D341Med (cell line): ENCODE measurements at regions not wholly inside any gene's neighbourhood (a gene's known extent, or its start where the extent isn't known, plus 50 kb on each side); places are given as distances from the start of the nearest gene placed in this dataset.

Experiments
- DNase-seq: peaks from one replicate; pipeline ENCODE4 v3.0.0; 2012; ENCODE audit warnings: low spot score

DNA sequence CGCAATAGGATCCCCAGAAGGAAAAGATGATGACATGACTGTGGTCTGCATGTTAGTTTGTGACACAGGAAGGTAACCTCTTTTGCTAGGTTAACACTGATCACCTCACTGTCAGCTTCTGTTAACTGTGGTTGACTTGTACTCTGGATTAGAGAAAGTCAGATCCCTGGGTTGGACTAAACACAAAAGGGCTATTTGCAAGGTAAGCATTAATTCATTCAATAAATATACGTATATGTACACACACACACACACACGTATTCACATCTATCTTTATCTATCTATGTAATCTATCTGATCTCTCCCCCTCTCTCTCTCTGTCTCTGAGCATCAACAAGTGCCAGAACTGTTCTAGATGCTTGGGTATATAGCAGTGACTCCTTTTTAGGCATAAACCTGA is 136.1 kb upstream of the SNX19 start:
- DNase-seq: no peak

DNA sequence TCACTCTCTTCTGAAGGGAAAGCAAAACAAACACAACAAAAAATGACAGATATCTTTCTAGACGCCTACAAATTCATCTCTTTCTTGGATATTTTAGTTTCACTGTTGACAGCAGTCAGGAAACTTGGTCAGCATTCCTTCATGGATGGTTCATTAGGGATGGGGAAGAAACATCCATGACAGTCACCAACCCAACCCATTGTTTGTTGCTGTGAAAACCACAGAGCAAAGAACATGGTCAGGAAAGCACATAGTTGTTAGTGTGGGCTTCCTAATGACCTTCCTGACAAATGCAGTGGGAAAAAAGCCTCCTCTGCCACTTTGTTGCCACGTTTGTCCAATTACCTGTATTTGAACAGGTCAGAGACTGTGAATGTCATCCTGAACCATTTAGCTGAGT is 139.8 kb upstream of the SNX19 start:
- no peak for DNase-seq

DNA sequence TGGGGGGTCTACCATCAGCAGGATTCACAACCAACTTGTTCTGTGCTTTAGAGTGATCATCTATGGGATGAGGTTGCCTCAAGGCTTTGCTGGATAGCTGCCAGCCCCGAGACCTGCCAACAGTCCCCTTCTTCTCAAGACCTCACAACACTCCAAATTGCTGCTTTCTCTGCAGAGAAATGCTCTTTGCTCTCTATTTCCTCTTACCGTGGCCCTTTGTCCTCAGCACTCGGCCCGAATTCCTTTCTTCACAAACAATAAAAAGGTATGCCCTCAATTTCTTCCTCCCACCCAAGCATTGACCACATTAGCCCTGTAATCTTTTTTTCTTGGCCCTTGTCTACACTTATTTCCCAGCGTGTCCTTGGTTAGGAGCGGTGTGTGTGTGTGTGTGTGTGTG is 147.4 kb upstream of the SNX19 start:
- no peak for DNase-seq

DNA sequence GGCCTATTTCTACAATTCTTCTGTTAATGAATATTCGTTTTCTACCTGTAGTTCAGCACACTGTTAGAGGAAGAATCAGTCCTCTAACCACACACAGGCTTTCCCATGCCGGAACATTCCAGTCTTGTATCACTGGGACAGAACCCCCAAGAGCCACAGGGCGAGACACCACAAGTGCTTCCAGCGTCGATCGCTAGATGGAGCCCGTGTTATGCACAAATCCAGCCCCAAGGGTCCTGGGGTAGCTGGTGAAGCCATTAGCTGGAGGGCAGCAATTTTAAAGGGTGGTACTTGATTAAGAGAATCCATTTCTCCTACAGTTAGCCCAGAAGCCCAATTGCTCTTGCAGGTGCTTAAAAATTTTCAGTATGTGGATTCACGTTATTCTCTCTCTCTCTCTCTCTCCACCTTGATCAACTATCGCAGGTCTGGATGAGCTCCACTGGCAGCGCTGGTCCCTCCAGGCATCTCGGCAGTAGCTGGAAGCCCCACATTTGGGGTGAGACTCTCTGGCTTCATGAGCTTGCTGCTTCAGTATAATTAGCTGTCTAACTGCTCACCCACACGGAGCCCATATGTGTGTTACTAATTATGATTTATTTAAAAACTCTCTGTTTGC is 148.2 kb upstream of the SNX19 start:
- peak; percentile 86 for DNase-seq

DNA sequence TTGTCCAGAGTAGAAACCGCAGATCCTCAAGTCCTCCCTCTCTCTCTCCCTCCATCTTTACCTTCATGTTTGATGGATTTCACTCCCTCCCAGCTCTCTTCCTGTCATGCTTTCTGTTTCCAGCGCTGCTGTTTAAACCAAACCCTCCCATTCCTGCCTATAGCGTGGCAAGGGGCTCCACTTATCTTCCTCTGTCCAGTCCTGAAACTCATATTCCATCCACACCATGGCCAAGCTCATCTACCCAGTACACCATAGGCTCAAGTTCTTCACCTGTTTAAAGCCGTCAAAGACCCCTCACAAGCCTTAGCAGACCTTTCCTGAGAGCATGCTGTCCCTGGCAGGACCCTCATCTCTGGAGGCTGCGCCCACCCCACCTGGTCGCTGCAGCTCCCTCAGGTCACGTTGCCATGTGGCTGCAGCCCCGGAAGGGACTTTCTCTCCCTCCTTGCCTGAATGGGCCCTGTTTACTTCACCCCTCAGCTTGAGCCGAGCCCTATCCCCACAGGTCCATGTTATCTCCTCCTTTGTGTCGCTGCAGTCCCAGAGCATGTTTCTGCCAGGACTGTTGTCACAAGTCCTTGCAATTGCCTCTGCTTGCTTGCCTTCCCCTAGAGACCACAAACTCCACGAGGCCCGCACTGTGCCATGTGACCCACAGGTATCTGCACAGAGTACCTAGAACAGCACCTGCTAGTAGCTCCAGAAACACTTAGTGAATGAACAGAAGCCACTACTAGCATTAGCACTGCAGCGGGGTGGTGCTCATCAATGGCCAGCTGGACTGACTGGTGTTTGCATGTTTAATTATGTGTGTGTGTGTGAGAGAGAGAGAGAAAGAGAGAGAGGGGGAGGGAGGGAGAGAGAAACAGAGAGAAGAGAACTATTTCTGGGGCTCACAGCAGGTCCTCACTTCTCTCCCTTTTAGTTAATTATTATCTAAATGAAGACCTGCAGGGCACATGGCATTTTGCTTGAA is 149.4 kb upstream of the SNX19 start:
- no peak for DNase-seq

DNA sequence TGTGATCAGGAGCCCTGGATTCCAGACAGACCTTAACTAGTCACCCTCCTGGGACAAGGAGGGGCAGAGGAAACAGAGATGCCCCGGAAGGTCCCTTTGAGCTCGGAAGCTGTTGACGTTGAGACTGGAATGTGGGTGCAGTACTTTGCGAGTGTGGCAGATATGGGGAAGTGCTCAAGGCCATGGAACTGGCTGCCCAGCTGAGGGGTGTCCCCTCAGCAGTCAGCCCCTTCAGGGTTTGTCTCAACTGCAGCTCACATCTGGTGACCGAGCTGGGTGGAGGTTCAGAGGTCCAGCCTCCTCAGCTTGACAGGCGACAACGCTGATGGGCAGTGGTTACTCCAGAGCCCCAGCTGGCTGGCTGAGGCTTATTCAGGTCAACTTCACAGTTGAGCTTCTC is 150.3 kb upstream of the SNX19 start:
- DNase-seq: no peak

DNA sequence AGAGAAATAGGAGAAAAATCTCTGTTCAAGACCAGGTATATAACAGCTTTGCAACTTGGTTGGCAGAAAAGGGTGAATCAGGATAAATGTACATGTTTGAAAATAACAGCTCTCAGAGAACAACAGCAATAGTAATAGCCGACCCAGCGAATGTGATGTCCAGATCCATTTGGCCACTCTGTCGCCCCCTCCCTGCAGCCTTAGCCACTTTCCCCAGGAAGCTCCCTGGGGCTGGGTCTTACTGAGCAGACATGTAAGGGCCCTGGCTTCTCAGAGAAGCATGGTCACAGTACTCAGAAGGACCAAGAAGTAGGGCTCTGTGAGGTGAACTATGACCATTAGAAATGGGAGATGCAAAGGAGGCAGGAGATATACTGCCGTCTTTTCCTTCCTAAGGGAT is 154.1 kb upstream of the SNX19 start:
- no peak for DNase-seq

DNA sequence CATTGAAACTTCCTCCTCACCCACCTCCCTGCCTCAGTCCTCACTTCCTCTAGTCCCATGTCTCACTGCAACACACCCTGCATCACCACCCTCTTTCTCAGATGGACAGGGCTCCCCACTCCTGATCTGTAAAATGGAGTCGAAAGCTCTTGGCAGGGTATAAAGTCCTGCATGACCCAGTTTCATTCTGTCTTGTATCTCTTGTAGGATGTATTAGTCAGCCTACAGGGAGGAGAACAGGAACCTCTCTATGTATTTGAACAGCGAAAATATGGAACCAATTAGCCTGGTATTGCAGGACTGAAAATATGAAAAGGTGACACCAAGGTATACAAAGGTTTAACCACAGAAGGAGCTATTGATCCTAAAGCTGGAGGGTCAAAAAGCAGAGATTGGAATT is 156.9 kb upstream of the SNX19 start:
- no peak for DNase-seq

DNA sequence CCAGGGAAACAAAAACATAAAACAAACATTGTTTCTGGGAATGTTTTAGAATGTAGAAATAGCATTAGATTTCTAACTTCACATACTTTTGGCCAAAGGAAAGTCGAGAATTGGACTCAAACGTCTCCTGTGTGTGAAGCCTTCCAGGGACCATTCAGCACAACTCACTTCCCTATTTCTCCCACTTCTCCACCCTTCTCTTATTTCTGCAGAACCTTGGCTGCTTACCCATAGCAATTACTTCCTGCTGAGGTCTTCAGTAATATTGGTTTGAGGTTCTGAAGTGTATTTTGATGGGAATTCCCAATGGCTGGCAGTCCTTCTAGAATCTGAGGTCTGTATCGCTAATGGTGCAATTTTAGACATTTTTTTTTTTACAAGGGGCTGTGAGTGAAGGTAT is 158.3 kb upstream of the SNX19 start:
- DNase-seq: no peak

DNA sequence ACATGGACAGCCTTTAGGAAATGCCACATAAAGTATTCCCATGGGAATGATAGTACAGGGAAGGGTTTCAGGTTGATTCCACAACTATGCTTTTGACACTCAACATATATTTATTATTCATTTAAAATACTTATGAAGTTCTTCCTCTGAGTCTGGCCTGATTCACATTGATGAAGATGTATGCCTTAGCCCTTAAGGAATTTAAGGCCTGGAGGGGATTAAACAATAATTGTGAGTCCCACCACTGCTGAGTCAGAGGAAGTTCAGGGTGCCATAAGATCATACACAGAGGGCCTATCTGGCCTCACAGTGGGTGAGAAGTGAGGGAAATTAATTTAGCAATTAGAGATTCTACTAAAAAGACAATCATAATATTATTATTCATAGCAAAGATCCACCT is 161.1 kb upstream of the SNX19 start:
- no peak for DNase-seq

DNA sequence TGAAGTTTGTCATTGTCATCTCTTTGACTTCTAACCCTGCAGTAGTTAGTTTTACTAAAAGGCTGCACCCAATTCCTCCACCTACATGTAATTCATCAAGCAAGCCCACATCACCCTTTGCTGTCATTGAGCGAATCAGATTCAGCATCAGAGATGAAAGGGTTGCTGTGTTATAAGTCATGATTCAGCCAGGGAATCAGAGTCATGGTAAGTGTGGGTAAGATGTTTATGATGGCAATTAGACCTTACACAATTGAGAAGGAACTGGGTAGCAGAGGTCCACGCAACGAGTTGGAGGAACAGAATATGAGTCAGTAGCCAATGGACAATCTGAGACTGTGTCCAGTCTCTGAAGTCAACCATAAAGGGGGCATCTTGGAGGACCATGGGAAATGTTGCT is 162.8 kb upstream of the SNX19 start:
- no peak for DNase-seq

DNA sequence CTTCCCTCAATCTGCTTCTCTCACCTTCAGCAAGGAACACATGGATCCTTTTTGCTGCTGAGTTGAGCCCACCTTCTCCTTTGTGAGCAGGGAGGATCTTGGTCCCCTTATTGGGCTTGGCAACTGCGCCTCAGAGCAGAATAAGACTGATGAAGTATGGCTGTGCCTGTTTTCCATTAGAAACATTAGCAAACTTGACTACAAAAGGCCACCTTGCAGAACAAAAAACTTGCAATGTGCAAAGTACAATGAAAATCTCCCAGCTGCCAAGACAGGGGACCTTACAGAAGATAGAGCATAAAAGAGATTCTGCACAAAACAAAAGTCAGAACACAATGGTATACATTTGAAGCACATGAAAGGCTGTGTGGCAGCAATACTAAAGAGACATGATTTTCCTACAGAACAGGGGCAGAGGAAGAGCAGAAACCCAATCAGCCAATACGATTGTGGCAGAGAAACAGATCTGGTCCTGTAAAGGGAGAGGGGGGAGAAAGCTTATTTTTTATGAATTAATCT is 173.5 kb upstream of the SNX19 start:
- DNase-seq: no peak

DNA sequence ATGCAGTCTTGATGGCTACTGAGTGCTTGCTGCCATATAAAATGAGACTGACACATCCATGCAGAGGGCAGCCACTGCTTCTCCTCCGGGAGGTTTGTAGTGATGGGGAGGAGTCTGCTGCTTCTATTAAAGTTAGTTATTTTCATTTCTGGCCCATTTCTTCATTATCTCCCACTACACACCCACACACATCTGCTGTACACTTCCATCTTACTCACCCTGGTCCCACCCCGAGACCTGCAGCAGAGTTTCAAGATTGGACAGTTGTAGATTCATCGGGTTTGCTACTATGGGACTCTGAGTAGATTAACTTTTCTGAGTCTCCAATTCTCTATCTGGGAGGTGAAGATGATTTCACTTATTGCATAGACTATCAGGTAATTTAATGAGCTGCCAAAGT is 176.2 kb upstream of the SNX19 start:
- no peak for DNase-seq

DNA sequence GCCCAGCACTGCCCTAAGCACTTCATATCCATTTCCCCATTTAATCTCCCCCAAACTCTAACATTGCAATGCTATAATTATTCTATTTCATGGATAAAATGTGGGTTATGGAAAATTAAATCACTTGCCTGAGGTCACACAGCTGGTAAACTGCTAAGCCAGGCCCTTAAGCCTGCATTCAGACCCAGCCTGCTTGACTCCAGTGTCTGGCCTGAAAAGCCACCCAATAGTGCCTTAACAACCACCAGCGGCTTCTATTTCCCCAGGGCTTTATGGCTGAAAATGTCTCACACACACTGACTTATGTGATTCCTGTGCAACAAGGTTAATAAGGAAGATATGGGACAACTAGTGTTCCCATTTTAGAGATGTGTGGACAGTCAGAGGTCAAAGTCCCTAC is 178.5 kb upstream of the SNX19 start:
- no peak for DNase-seq

DNA sequence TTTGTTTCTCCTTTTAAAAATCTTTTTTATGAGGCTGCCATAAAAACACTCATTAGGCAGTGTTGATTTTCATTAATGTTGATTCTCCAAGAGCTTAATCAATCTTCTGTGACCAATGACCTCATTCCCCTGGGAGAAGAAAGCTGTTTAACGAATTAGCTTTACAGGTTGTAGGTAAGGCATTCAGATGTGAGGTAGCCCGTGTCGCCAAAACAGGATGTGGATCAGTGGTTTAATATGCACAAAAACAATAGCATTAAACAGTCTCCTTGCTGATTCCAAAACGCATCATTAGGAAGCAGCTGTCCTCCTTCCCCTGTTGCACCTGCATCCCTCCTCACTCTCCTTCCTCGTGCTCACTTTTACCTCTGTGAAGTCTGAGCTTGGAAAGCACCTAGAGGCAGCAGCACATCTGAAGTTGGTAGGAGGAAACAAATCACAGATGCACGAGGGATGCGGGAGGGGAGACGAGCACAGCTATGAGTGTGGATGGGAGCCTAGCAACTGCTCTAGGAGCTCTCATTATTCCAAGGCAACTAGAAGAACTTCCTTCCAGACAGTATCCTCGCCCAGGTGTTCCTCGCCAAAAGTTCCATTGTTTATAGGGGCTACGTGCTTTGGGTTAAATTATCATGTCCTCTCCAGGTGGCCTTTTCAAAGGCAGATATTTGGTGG is 179.4 kb upstream of the SNX19 start:
- DNase-seq: no peak

DNA sequence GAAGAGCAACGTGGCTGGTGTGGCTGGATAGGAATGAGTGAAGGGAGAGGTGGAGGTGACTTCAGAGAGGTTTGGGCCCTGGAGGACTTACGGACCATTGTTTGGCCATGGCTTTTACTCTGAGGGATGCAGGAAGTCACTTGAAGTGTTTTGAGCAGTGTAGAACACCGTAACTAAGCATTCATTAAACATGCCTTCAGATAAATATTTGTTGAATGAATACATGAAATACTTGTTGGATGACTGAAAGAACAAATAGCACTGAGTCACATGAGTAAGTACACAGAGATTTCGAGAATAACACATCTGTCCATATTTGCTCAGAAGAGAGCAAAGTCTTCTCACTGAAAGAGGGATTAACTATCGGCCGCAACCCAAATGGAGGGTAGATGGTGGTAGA is 182.7 kb upstream of the SNX19 start:
- no peak for DNase-seq

DNA sequence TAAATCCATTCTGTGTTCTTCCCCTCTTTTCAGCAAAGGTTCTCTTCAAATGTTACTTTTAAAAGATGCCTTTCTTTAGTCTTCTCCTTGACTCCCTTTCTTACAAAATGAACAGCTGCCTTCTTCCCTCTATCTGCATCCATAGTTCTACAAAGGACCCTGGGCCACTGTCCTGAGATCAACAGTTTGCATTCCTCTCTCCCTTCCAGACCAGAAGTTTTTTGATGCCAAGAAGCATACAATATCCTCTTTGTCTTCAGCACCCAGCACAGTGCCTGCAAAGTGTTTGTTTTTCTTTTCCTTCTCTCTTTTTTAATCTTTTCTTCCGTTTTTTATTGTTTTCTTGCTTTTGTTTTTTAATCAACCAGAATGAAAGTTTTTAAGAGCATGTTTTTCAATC is 183.5 kb upstream of the SNX19 start:
- no peak for DNase-seq

DNA sequence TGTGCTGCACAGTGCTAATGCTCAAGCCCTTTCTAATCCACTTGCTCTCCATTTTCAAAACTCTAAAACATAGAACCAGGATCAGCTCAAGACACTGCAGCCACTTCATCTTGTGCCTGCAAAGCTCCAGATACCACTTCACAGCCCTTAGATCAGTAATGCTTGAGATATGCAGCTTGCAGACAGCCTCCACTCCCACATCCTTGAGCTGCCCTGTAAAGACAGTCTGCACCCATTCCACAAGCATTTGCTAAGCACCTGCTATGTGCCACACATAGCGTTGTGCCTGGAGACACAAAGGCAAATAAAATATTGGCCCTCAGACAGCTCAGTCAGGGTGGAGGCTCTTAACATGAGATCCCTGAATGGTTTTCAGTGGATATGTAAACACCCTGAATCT is 192.5 kb upstream of the SNX19 start:
- DNase-seq: no peak

DNA sequence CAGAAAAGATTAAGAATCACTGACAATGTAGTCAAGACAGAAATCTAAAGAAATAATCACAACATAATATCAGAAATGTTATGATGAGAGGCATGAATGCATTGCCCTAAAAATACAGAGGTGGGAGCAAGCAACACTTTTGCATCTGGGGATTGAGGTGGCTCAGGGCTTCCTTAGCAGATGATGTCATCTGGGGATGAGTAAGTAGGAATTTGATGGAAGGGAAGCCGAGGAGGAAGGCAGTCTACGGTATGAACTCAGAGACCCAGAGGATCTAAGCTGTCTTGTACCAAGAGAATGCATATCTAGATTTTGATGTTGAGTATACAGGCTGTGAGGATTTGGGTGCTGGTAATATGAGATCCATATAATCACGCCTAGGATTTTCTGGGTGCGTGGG is 193.0 kb upstream of the SNX19 start:
- no peak for DNase-seq

DNA sequence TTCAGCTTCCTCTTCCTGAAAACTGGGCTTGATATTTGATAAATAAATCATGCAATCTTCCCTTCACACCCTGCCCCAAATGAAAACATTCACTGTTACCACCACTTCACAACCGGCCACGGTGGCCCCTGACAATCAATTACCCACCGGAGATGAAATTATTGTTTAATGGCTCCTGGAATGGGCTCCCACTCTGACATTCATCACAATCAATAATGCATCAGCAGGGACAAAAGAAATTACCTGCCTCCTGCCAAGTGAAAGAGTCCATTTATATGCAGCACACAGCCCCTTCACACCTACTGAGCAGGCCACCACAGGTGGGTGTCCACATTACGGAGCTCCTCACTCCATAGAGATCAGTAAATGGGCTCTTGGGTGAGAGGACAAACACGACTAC is 193.5 kb upstream of the SNX19 start:
- no peak for DNase-seq

DNA sequence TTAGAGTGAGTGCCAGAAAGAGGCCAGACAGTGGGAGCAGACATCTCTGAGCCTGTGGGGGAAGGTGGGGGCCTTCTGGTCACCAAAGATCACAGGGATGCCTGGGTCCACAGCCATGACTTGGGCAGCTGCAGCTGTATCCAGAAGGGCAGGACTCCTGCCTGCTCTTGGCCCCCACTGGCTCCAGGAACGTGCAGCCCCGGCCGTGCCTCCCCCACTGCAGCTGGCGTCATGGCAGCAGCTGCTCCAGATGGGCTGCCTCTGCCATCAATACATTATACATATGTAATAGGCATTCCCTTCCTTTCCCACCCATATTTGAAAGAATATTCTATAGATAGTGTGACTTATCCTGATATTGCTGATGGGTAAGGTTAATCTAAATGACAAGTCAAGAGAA is 195.5 kb upstream of the SNX19 start:
- no peak for DNase-seq

DNA sequence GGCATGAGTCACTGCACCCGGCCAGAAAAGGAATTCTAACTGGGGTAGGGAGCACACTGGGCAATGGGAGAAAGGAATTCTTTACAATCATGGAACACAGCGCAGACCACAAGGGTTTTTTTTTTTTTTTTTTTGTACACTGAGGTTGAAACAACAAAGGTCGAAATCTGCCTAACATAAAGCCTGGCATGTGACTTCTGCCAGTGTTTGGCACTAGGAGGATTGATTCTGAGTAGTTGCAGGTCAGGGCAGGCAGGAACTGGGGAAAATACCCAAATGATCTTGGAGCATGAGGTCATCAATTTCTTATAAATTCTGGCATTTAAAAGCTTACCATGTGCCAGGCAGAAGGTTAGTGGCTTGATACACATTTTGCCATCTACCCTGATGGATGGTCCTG is 202.0 kb upstream of the SNX19 start:
- DNase-seq: no peak
